Activated B cell treated with CpG ODN at 0.5 μM for 24 hours (primary cell): ENCODE measurements at regions not wholly inside any gene's neighbourhood (a gene's known extent, or its start where the extent isn't known, plus 50 kb on each side); places are given as distances from the start of the nearest gene placed in this dataset.

ENCODE experiments used
- ATAC-seq: fragments of 200-7000 bp; cut with Tn5 transposase; one replicate; pipeline ENCODE4 v1.10.0; 2021; ENCODE audit warnings: low read depth, mild to moderate bottlenecking, moderate library complexity
- CTCF ChIA-PET: fragments of 350-600 bp; sonication (Branson Sonifier 250); formaldehyde crosslinking; loops from one replicate; lab custom pipeline; 2021; ENCODE audit warnings: antibody characterized with exemption; lab: Charles Lee
- POLR2A ChIA-PET: fragments of 350-600 bp; sonication (Branson Sonifier 250); formaldehyde crosslinking; loops from one replicate; lab custom pipeline; 2021; ENCODE audit warnings: antibody characterized with exemption; lab: Charles Lee
- DNase-seq: peaks from one replicate; pipeline ENCODE4 v3.0.0; 2022
- H3K27ac Mint-ChIP-seq: one replicate; pipeline ENCODE4 v1.8.0; 2020; ENCODE audit warnings: mixed read lengths
- H3K27me3 Mint-ChIP-seq: one replicate; pipeline ENCODE4 v1.8.0; 2021; ENCODE audit warnings: mixed read lengths
- H3K36me3 Mint-ChIP-seq: one replicate; pipeline ENCODE4 v1.8.0; 2021; ENCODE audit warnings: low read depth, mixed read lengths
- H3K4me1 Mint-ChIP-seq: one replicate; pipeline ENCODE4 v1.8.0; 2021; ENCODE audit warnings: mixed read lengths
- H3K4me3 Mint-ChIP-seq: one replicate; pipeline ENCODE4 v1.8.0; 2020; ENCODE audit warnings: mild to moderate bottlenecking, mixed read lengths
- H3K9me3 Mint-ChIP-seq: one replicate; pipeline ENCODE4 v1.8.0; 2020; ENCODE audit warnings: mixed read lengths
- CTCF ChIP-seq: fragments of 200-600 bp; IDR thresholded peaks from one replicate; pipeline ENCODE4 v1.8.0; 2022; ENCODE audit warnings: antibody characterized with exemption, mild to moderate bottlenecking
- intact Hi-C: fragments of 100-400 bp; cut with micrococcal nuclease; formaldehyde crosslinking; loops from one replicate; pipeline ENCODE4 v1.15.1; 2024

- Mint-ChIP-seq H3K4me3 (no peak overlapping the region), H3K9me3 (peaks cover 3% of the 10 kb centered on the region), H3K4me1 (no peaks in the 10 kb centered on the region), H3K27me3 (no peaks in the 10 kb centered on the region), H3K27ac (no peak overlapping the region), H3K36me3 (no peaks in the 10 kb centered on the region)
- CTCF ChIA-PET: no interaction called here
- POLR2A ChIA-PET: no interaction called here
- DNase-seq (no peak), ATAC-seq (no peak)
- no peak for TF ChIP-seq CTCF
- intact Hi-C loops: no loop called here
Observed at GRCh38 chr4:180465364-180465763, 1777.8 kb upstream of the TENM3 start.

- H3K36me3 Mint-ChIP-seq: no peaks in the 10 kb centered on the region
- intact Hi-C loops: no loop called here
- CTCF ChIA-PET: no interaction called here
- ATAC-seq: no peak
- H3K4me3 Mint-ChIP-seq: no peak overlapping the region
- H3K27ac Mint-ChIP-seq: no peak overlapping the region
- H3K4me1 Mint-ChIP-seq: no peaks in the 10 kb centered on the region
- no peaks in the 10 kb centered on the region for H3K27me3 Mint-ChIP-seq
- POLR2A ChIA-PET: no interaction called here
- no peak for DNase-seq
- H3K9me3 Mint-ChIP-seq: peaks cover 5% of the 10 kb centered on the region
- no peak for TF ChIP-seq CTCF
Observed at GRCh38 chr4:180483036-180483435, 1760.2 kb upstream of the TENM3 start.

DNA sequence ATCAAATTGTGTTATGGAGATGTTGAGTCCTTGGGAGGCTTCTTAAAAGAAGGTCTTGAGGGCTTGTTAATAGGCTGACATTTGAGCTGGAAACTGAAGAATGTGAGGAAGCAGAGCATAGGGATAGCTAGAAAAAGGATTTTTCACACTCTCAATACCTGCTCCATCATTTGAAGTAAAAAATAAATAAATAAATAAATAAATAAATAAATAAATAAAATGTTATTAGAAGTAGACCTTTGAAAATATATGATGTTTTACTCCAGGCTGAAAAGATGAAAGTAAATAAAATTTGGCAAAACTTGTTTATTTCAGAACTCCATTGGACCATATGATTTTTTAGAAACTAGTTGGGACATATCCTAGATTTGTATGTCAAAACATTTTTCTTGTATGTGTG is 1757.8 kb upstream of the TENM3 start:
- POLR2A ChIA-PET: no interaction called here
- H3K36me3 Mint-ChIP-seq: no peaks in the 10 kb centered on the region
- H3K4me3 Mint-ChIP-seq: no peak overlapping the region
- CTCF ChIA-PET: no interaction called here
- H3K27ac Mint-ChIP-seq: no peak overlapping the region
- no peaks in the 10 kb centered on the region for H3K27me3 Mint-ChIP-seq
- H3K4me1 Mint-ChIP-seq: no peaks in the 10 kb centered on the region
- H3K9me3 Mint-ChIP-seq: peaks cover 5% of the 10 kb centered on the region
- intact Hi-C loops: no loop called here
- no peak for DNase-seq
- ATAC-seq: no peak
- no peak for TF ChIP-seq CTCF

- TF ChIP-seq CTCF: no peak
- DNase-seq: no peak
- intact Hi-C loops: no loop called here
- ChIA-PET POLR2A (no interaction called here), CTCF (no interaction called here)
- Mint-ChIP-seq H3K9me3 (peaks cover 7% of the 10 kb centered on the region), H3K27me3 (no peaks in the 10 kb centered on the region), H3K4me1 (no peaks in the 10 kb centered on the region), H3K4me3 (no peak overlapping the region), H3K27ac (no peak overlapping the region), H3K36me3 (no peaks in the 10 kb centered on the region)
- no peak for ATAC-seq
Observed at GRCh38 chr4:180486342-180486741, 1756.9 kb upstream of the TENM3 start.

- H3K27ac Mint-ChIP-seq: no peak overlapping the region
- no peak for ATAC-seq
- peaks cover 9% of the 10 kb centered on the region for H3K9me3 Mint-ChIP-seq
- ChIA-PET CTCF (no interaction called here), POLR2A (no interaction called here)
- no peaks in the 10 kb centered on the region for H3K27me3 Mint-ChIP-seq
- H3K4me1 Mint-ChIP-seq: no peaks in the 10 kb centered on the region
- TF ChIP-seq CTCF: no peak
- no peak overlapping the region for H3K4me3 Mint-ChIP-seq
- intact Hi-C loops: no loop called here
- DNase-seq: no peak
- H3K36me3 Mint-ChIP-seq: no peaks in the 10 kb centered on the region
Observed at GRCh38 chr4:180489787-180490186, 1753.4 kb upstream of the TENM3 start.
